CD14-positive monocyte (primary cell): ENCODE measurements at regions not wholly inside any gene's neighbourhood (a gene's known extent, or its start where the extent isn't known, plus 50 kb on each side); places are given as distances from the start of the nearest gene placed in this dataset.

Experiments used
- DNase-seq, 3 donors: peaks; one replicate each; pipeline ENCODE4 v3.0.0-alpha.2; 2011 to 2022
- H2AFZ ChIP-seq: 2 replicates; pipeline ENCODE4 v1.6.0; 2012; ENCODE audit warnings: mild to moderate bottlenecking, low read depth, low read length, inconsistent platforms; ENCODE audit not compliant: insufficient read depth, poor library complexity, severe bottlenecking
- H3K27ac ChIP-seq, 2 donors: 1 replicate in 1 of 2; 2 replicates in 1 of 2; pipeline ENCODE4 v1.5.1; 2012 to 2013; ENCODE audit warnings: low read length in 2 of 2, control low read depth in 1 of 2, inconsistent platforms in 1 of 2, low read depth in 1 of 2, mild to moderate bottlenecking in 1 of 2
- H3K27me3 ChIP-seq, 2 donors: one replicate each; pipeline versions ENCODE4 v1.6.0 to v1.6.1; 2011 to 2013; ENCODE audit warnings: low read length in 2 of 2; ENCODE audit not compliant: control insufficient read depth in 2 of 2, insufficient read depth in 2 of 2
- H3K36me3 ChIP-seq, 2 donors: replicated peaks in 1 of 2; 1 replicate in 1 of 2; 2 replicates in 1 of 2; pipeline versions ENCODE4 v1.5.1 to v1.6.1; 2012 to 2013; ENCODE audit warnings: low read length in 2 of 2, control low read depth in 1 of 2, inconsistent platforms in 1 of 2, mild to moderate bottlenecking in 1 of 2; ENCODE audit not compliant: insufficient read depth in 2 of 2, control insufficient read depth in 1 of 2
- H3K4me1 ChIP-seq, 2 donors: 1 replicate in 1 of 2; 2 replicates in 1 of 2; pipeline versions ENCODE4 v1.5.1 to v1.6.1; 2012 to 2013; ENCODE audit warnings: low read length in 2 of 2, control low read depth in 1 of 2, inconsistent platforms in 1 of 2, mild to moderate bottlenecking in 1 of 2, moderate library complexity in 1 of 2; ENCODE audit not compliant: insufficient read depth in 2 of 2, control insufficient read depth in 1 of 2
- H3K4me2 ChIP-seq: replicated peaks from 2 replicates; pipeline ENCODE3; 2012; ENCODE audit warnings: low read length, moderate library complexity, mild to moderate bottlenecking; ENCODE audit not compliant: poor library complexity, severe bottlenecking; ENCODE audit errors: extremely low read depth
- H3K4me3 ChIP-seq, 3 experiments: fragments of 200-600 bp in 1 of 3; sonication (generic) in 1 of 3; replicated peaks in 1 of 3; 1 replicate in 2 of 3; 2 replicates in 1 of 3; pipeline ENCODE4 v1.5.1; 2011 to 2013; ENCODE audit warnings: low read length in 3 of 3, mild to moderate bottlenecking in 3 of 3, control low read depth in 2 of 3, low read depth in 2 of 3, inconsistent platforms in 1 of 3, moderate library complexity in 1 of 3
- H3K79me2 ChIP-seq: 2 replicates; pipeline ENCODE4 v1.6.0; 2012; ENCODE audit warnings: mild to moderate bottlenecking, control low read depth, inconsistent platforms, low read length, moderate library complexity; ENCODE audit not compliant: insufficient read depth
- H3K9ac ChIP-seq: 2 replicates; pipeline ENCODE4 v1.6.0; 2017; ENCODE audit warnings: low read length, mild to moderate bottlenecking; ENCODE audit not compliant: insufficient read depth, poor library complexity, severe bottlenecking
- H3K9me3 ChIP-seq, 2 donors: replicated peaks in 1 of 2; 1 replicate in 1 of 2; 2 replicates in 1 of 2; pipeline versions ENCODE4 v1.5.1 to v1.6.1; 2012 to 2013; ENCODE audit warnings: low read length in 2 of 2, control low read depth in 1 of 2; ENCODE audit not compliant: control insufficient read depth in 1 of 2, insufficient read depth in 1 of 2
- H4K20me1 ChIP-seq: 2 replicates; pipeline ENCODE4 v1.6.0; 2012; ENCODE audit warnings: mild to moderate bottlenecking, low read length, control low read depth, moderate library complexity; ENCODE audit not compliant: insufficient read depth
- H3K27ac Mint-ChIP-seq, 7 donors: one replicate each; pipeline ENCODE4 v1.8.0; 2020; ENCODE audit warnings: mild to moderate bottlenecking in 7 of 7, mixed read lengths in 7 of 7, moderate library complexity in 6 of 7, inconsistent platforms in 2 of 7
- H3K27me3 Mint-ChIP-seq, 3 donors: one replicate each; pipeline ENCODE4 v1.8.0; 2021 to 2022; ENCODE audit warnings: low read depth in 3 of 3, mild to moderate bottlenecking in 3 of 3, mixed read lengths in 3 of 3, moderate library complexity in 3 of 3, inconsistent platforms in 1 of 3
- H3K36me3 Mint-ChIP-seq, 2 donors: one replicate each; pipeline ENCODE4 v1.8.0; 2020; ENCODE audit warnings: mixed read lengths in 2 of 2, inconsistent platforms in 1 of 2, mild to moderate bottlenecking in 1 of 2
- H3K4me1 Mint-ChIP-seq: one replicate; pipeline ENCODE4 v1.8.0; 2020; ENCODE audit warnings: mild to moderate bottlenecking, mixed read lengths
- H3K4me3 Mint-ChIP-seq, 2 donors: one replicate each; pipeline ENCODE4 v1.8.0; 2020; ENCODE audit warnings: mild to moderate bottlenecking in 2 of 2, mixed read lengths in 2 of 2, moderate library complexity in 1 of 2
- H3K9me3 Mint-ChIP-seq, 7 donors: one replicate each; pipeline ENCODE4 v1.8.0; 2020 to 2022; ENCODE audit warnings: mixed read lengths in 7 of 7, mild to moderate bottlenecking in 6 of 7, moderate library complexity in 6 of 7, inconsistent platforms in 2 of 7
- CTCF ChIP-seq: fragments of 200-600 bp; IDR thresholded peaks from one replicate; pipeline ENCODE4 v1.8.0; 2022; ENCODE audit warnings: antibody characterized with exemption, mild to moderate bottlenecking
- WGBS: methylation state at CpG from one replicate; pipeline ENCODE4 v1.1.5; 2013; ENCODE audit warnings: missing lambda C conversion rate; ENCODE audit not compliant: insufficient coverage; 5-methylcytosine and 5-hydroxymethylcytosine counted together
- intact Hi-C, 2 donors: fragments of 100-400 bp; cut with micrococcal nuclease; formaldehyde crosslinking; loops; one replicate each; pipeline versions ENCODE4 v1.15.0 to v1.15.1; 2023

- peaks cover 0 to 2% of the 10 kb centered on the region in 2 donors for H3K27me3 ChIP-seq
- no peak overlapping the region for H2AFZ ChIP-seq
- no peak overlapping the region for H3K4me3 Mint-ChIP-seq
- TF ChIP-seq CTCF = no peak
- no peaks in the 10 kb centered on the region for H3K36me3 ChIP-seq
- H3K27ac ChIP-seq = no peak overlapping the region
- H3K27me3 Mint-ChIP-seq = peaks cover 1 to 8% (median 7%) of the 10 kb centered on the region in 3 donors
- peaks cover 0 to 6% of the 10 kb centered on the region in 2 donors for H3K4me1 ChIP-seq
- no peaks in the 10 kb centered on the region for H3K79me2 ChIP-seq
- WGBS = no CpG with 5 or more reads among the region's 1 CpG
- intact Hi-C loops = no loop called here
- H3K9me3 ChIP-seq = peaks cover 18 to 20% of the 10 kb centered on the region in 2 donors
- H3K9ac ChIP-seq = no peak overlapping the region
- no peak overlapping the region for H3K27ac Mint-ChIP-seq
- H3K9me3 Mint-ChIP-seq = peaks cover 16 to 29% (median 22%) of the 10 kb centered on the region in 7 donors
- H3K36me3 Mint-ChIP-seq = peaks cover 0 to 2% of the 10 kb centered on the region in 2 donors
- no peak for DNase-seq
- no peak overlapping the region for H3K4me3 ChIP-seq
- H4K20me1 ChIP-seq = no peaks in the 10 kb centered on the region
- peaks cover 10% of the 10 kb centered on the region for H3K4me1 Mint-ChIP-seq
- H3K4me2 ChIP-seq = no peak overlapping the region
Measured at GRCh38 chr15:70227147-70227546, 129.4 kb upstream of the TLE3 start.

- Histone ChIP-seq H3K79me2 (no peaks in the 10 kb centered on the region), H3K4me3 (no peak overlapping the region), H3K27me3 (no peaks in the 10 kb centered on the region), H3K9ac (no peak overlapping the region), H4K20me1 (no peaks in the 10 kb centered on the region), H2AFZ (no peak overlapping the region), H3K9me3 (peaks cover 13 to 16% of the 10 kb centered on the region in 2 donors), H3K36me3 (no peaks in the 10 kb centered on the region), H3K4me2 (no peak overlapping the region), H3K4me1 (peaks cover 0 to 6% of the 10 kb centered on the region in 2 donors), H3K27ac (no peak overlapping the region)
- TF ChIP-seq CTCF = no peak
- Mint-ChIP-seq H3K27ac (no peak overlapping the region), H3K27me3 (peaks cover 1 to 8% (median 5%) of the 10 kb centered on the region in 3 donors), H3K4me3 (no peak overlapping the region), H3K9me3 (peaks cover 10 to 22% (median 15%) of the 10 kb centered on the region in 7 donors), H3K36me3 (peaks cover 0 to 2% of the 10 kb centered on the region in 2 donors), H3K4me1 (peaks cover 10% of the 10 kb centered on the region)
- intact Hi-C loops = no loop called here
- DNase-seq = no peak
- WGBS = 97% methylated on average over 7 of the region's 12 CpGs
Measured at GRCh38 chr15:70226337-70226980, 128.7 kb upstream of the TLE3 start.
